Uterus (tissue), 3 donors: ENCODE measurements at regions not wholly inside any gene's neighbourhood (a gene's known extent, or its start where the extent isn't known, plus 50 kb on each side); places are given as distances from the start of the nearest gene placed in this dataset.
"Not testable (repeated sequence)": the region's sequence is repeated elsewhere in the genome, so short reads cannot be mapped to it uniquely, and the experiment has no call there.

Source experiments
- DNase-seq, 2 donors: peaks; one replicate each; pipeline ENCODE4 v3.0.0-alpha.2; 2019 to 2020
- H3K27ac ChIP-seq, 2 donors: fragments of 200-600 bp; sonication (generic); 1 replicate in 1 of 2; 2 replicates in 1 of 2; pipeline ENCODE4 v1.5.1; 2016 to 2018
- H3K27me3 ChIP-seq, 2 donors: fragments of 200-600 bp; sonication (generic); one replicate each; pipeline ENCODE4 v1.5.1; 2018 to 2019; ENCODE audit warnings: control low read depth in 1 of 2
- H3K36me3 ChIP-seq, 2 donors: fragments of 200-600 bp; sonication (generic); one replicate each; pipeline ENCODE4 v1.5.1; 2019; ENCODE audit warnings: control low read depth in 1 of 2
- H3K4me1 ChIP-seq, 2 donors: fragments of 200-600 bp; sonication (generic); one replicate each; pipeline ENCODE4 v1.5.1; 2018 to 2019; ENCODE audit warnings: control low read depth in 1 of 2
- H3K4me3 ChIP-seq, 2 donors: fragments of 200-600 bp; sonication (generic); 1 replicate in 1 of 2; 2 replicates in 1 of 2; pipeline ENCODE4 v1.5.1; 2018 to 2019; ENCODE audit warnings: mild to moderate bottlenecking in 1 of 2
- H3K9me3 ChIP-seq, 2 donors: fragments of 200-600 bp; sonication (generic); one replicate each; pipeline ENCODE4 v1.5.1; 2019; ENCODE audit warnings: control low read depth in 1 of 2
- POLR2A ChIP-seq, 2 donors: fragments of 450-650 bp; IDR thresholded peaks; one replicate each; pipeline ENCODE4 v1.6.1; 2016; ENCODE audit warnings: antibody characterized with exemption in 2 of 2, mild to moderate bottlenecking in 1 of 2, moderate library complexity in 1 of 2
- intact Hi-C: fragments of 100-400 bp; cut with DNase I; formaldehyde crosslinking; loops from one replicate; pipeline ENCODE4 v1.15.1; 2023; ENCODE audit warnings: low total_unique reads
- TF ChIP-seq, protein P1 (sequence below), 4 experiments: fragments of 200-600 bp in 2 of 4; fragments of 450-650 bp in 2 of 4; sonication (generic) in 2 of 4; IDR thresholded peaks; one replicate each; pipeline ENCODE4 v1.5.1; 2016 to 2019; ENCODE audit warnings: antibody characterized with exemption in 4 of 4, mild to moderate bottlenecking in 2 of 4, moderate library complexity in 1 of 4
- donor health status: DM: yes; HTN: yes; CAD: no.

DNA sequence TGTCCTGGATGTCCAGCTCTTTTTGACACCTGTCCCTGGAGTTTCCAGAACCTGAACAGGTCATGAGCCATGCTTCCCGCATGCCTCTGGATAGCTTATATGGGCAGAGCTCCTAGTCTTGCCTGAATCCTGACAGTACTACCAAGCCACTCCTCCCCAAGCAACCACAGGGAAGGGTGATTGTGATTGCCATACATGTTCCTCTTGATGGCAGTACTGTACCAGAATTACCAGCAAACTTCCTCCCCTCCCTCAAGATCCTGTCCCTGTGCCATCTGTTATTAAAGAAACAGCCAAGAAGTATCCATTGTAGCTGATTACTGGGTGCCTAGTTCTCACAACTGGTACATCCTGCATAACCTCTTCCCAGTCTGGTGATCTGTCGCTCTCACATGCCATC is 264.3 kb upstream of the AGTR2 start:
- no peak for TF ChIP-seq POLR2A (IDR thresholded peaks at IDR 0.05)
- TF ChIP-seq, protein P1, sequence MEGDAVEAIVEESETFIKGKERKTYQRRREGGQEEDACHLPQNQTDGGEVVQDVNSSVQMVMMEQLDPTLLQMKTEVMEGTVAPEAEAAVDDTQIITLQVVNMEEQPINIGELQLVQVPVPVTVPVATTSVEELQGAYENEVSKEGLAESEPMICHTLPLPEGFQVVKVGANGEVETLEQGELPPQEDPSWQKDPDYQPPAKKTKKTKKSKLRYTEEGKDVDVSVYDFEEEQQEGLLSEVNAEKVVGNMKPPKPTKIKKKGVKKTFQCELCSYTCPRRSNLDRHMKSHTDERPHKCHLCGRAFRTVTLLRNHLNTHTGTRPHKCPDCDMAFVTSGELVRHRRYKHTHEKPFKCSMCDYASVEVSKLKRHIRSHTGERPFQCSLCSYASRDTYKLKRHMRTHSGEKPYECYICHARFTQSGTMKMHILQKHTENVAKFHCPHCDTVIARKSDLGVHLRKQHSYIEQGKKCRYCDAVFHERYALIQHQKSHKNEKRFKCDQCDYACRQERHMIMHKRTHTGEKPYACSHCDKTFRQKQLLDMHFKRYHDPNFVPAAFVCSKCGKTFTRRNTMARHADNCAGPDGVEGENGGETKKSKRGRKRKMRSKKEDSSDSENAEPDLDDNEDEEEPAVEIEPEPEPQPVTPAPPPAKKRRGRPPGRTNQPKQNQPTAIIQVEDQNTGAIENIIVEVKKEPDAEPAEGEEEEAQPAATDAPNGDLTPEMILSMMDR (IDR thresholded peaks at IDR 0.05) = no peak
- Histone ChIP-seq H3K9me3 (no peaks in the 10 kb centered on the region), H3K36me3 (no peaks in the 10 kb centered on the region), H3K4me3 (no peak overlapping the region), H3K27ac (no peak overlapping the region), H3K27me3 (no peaks in the 10 kb centered on the region), H3K4me1 (no peaks in the 10 kb centered on the region)
- no peak for DNase-seq
- intact Hi-C loops = no loop called here

GRCh38 chrX:115906881-115907280 is 263.7 kb upstream of the AGTR2 start:
- intact Hi-C loops = no loop called here
- H3K27me3 ChIP-seq = no peaks in the 10 kb centered on the region

GRCh38 chrX:115909017-115909416 is 261.5 kb upstream of the AGTR2 start:
- Histone ChIP-seq H3K27me3 (no peaks in the 10 kb centered on the region), H3K36me3 (no peaks in the 10 kb centered on the region), H3K9me3 (no peaks in the 10 kb centered on the region), H3K4me1 (no peaks in the 10 kb centered on the region), H3K27ac (no peak overlapping the region), H3K4me3 (no peak overlapping the region)
- TF ChIP-seq, protein P1 (IDR thresholded peaks at IDR 0.05) = no peak
- TF ChIP-seq POLR2A (IDR thresholded peaks at IDR 0.05) = no peak
- no peak for DNase-seq
- intact Hi-C loops = no loop called here

More at GRCh38 chrX:115906881-115907280, 263.7 kb upstream of the AGTR2 start:
- Histone ChIP-seq H3K27ac (no peak overlapping the region), H3K36me3 (no peaks in the 10 kb centered on the region), H3K4me3 (no peak overlapping the region), H3K4me1 (no peaks in the 10 kb centered on the region), H3K9me3 (no peaks in the 10 kb centered on the region)
- no peak for TF ChIP-seq POLR2A (IDR thresholded peaks at IDR 0.05)
- DNase-seq = no peak

DNA sequence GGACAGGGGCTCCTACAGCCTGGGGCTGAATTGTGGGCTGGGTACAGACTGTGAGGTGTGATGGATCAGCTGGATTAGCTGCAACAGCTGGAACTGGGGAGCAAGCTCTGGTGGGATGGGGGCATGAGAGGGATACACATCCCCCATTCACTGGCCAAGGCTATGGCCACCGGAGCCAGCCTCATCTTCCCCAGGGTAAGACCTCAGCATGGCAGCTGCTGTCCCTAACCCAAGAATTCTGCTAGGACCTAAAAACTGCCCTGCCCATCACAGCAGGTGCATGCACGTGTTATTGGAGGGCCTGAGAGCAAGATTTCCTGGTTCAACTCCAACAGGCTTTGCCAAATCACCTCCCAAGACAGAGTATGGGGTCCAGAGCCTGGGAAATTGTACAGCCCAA is 258.6 kb upstream of the AGTR2 start:
- no peak overlapping the region for H3K4me3 ChIP-seq
- no peak for TF ChIP-seq POLR2A (IDR thresholded peaks at IDR 0.05)
- TF ChIP-seq, protein P1 (IDR thresholded peaks at IDR 0.05) = no peak
- no peaks in the 10 kb centered on the region for H3K27me3 ChIP-seq
- no peaks in the 10 kb centered on the region for H3K36me3 ChIP-seq
- intact Hi-C loops = no loop called here
- no peaks in the 10 kb centered on the region for H3K9me3 ChIP-seq
- no peaks in the 10 kb centered on the region for H3K4me1 ChIP-seq
- no peak for DNase-seq
- H3K27ac ChIP-seq = no peak overlapping the region

DNA sequence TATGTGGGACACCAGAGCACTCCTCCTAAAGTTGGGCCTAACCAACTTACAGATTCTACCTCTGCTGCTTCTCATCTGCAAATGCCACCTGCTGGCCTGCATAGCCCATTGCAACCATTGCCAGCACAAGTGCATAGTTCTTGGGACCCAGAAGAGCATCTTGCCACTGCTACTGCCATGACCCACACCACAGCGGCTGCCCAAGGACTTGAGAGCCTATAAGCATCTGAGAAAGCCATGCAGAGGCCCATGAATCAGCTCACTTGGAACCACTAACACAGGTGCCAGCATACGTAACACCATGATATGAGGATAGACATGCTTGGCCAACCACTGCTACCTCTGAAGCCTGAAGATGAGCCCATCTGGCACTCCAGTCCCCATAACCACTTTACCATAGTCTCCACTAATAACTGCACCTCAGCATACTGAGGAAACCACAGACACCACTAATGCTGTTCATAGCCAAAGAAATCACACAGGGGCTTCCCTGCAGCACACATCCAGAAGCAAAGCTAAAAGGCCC is 258.1 kb upstream of the AGTR2 start:
- H3K9me3 ChIP-seq = no peaks in the 10 kb centered on the region
- no peak overlapping the region for H3K4me3 ChIP-seq
- intact Hi-C loops = no loop called here
- DNase-seq = no peak
- TF ChIP-seq POLR2A (IDR thresholded peaks at IDR 0.05) = no peak
- TF ChIP-seq, protein P1 (IDR thresholded peaks at IDR 0.05) = no peak
- no peaks in the 10 kb centered on the region for H3K27me3 ChIP-seq
- H3K36me3 ChIP-seq = no peaks in the 10 kb centered on the region
- H3K27ac ChIP-seq = no peak overlapping the region
- no peaks in the 10 kb centered on the region for H3K4me1 ChIP-seq

DNA sequence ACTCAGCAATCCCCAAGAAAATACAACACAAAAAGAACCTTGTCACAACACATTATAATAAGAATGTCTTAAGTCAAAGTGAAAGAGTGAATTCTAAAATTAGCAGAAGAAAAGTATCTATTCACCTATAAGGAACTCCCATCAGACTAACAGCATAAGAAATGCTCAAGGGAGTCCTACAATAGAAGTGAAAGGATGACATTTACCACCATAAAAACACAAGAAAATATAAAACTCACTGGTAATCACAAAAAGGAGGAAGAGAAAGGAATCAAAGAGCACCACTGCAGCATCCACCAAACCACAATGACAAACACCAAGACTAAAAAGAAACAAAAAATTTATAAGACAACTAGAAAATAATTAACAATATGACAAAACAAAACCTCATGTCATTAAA is 257.0 kb upstream of the AGTR2 start:
- intact Hi-C loops = no loop called here
- no peaks in the 10 kb centered on the region for H3K27me3 ChIP-seq
- H3K27ac ChIP-seq = no peak overlapping the region

DNA sequence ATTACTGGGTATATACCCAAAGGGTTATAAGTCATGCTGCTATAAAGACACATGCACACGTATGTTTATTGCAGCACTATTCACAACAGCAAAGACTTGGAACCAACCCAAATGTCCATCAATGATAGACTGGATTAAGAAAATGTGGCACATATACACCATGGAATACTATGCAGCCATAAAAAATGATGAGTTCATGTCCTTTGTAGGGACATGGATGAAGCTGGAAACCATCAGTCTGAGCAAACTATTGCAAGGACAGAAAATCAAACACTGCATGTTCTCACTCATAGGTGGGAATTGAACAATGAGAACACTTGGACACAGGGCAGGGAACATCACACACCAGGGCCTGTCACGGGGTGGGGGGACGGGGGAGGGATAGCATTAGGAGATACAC is 254.9 kb upstream of the AGTR2 start:
- H3K27ac ChIP-seq, H3K4me3 ChIP-seq, H3K4me1 ChIP-seq, H3K36me3 ChIP-seq, DNase-seq, H3K9me3 ChIP-seq, intact Hi-C loops, H3K27me3 ChIP-seq: not testable (repeated sequence)

More for the DNA sequence above, 257.0 kb upstream of the AGTR2 start:
- no peak for DNase-seq
- no peaks in the 10 kb centered on the region for H3K4me1 ChIP-seq
- no peaks in the 10 kb centered on the region for H3K36me3 ChIP-seq
- H3K4me3 ChIP-seq = no peak overlapping the region
- no peak for TF ChIP-seq POLR2A (IDR thresholded peaks at IDR 0.05)
- TF ChIP-seq, protein P1 (IDR thresholded peaks at IDR 0.05) = no peak
- H3K9me3 ChIP-seq = no peaks in the 10 kb centered on the region
